Glutamatergic neuron (in vitro differentiated cells): ENCODE measurements at regions not wholly inside any gene's neighbourhood (a gene's known extent, or its start where the extent isn't known, plus 50 kb on each side); places are given as distances from the start of the nearest gene placed in this dataset.

Experiments
- DNase-seq: peaks from one replicate; pipeline ENCODE4 v3.0.0; 2022
- H3K27ac Mint-ChIP-seq: one replicate; pipeline ENCODE4 v1.8.0; 2020; ENCODE audit warnings: mild to moderate bottlenecking, mixed read lengths, inconsistent platforms; ENCODE audit not compliant: unreplicated experiment
- H3K27me3 Mint-ChIP-seq: one replicate; pipeline ENCODE4 v1.8.0; 2020; ENCODE audit warnings: mild to moderate bottlenecking, moderate library complexity, mixed read lengths, inconsistent platforms; ENCODE audit not compliant: unreplicated experiment
- H3K36me3 Mint-ChIP-seq: one replicate; pipeline ENCODE4 v1.8.0; 2020; ENCODE audit warnings: mild to moderate bottlenecking, mixed read lengths, inconsistent platforms; ENCODE audit not compliant: unreplicated experiment
- H3K4me1 Mint-ChIP-seq: one replicate; pipeline ENCODE4 v1.8.0; 2020; ENCODE audit warnings: mild to moderate bottlenecking, low read depth, mixed read lengths, inconsistent platforms; ENCODE audit not compliant: unreplicated experiment
- H3K4me3 Mint-ChIP-seq: one replicate; pipeline ENCODE4 v1.8.0; 2020; ENCODE audit warnings: mild to moderate bottlenecking, mixed read lengths, inconsistent platforms; ENCODE audit not compliant: unreplicated experiment
- H3K9me3 Mint-ChIP-seq: one replicate; pipeline ENCODE4 v1.8.0; 2020; ENCODE audit warnings: mild to moderate bottlenecking, moderate library complexity, mixed read lengths, inconsistent platforms; ENCODE audit not compliant: unreplicated experiment
- TF ChIP-seq, protein P1 (sequence below): fragments of 200-600 bp; sonication (generic); IDR thresholded peaks from one replicate; pipeline ENCODE4 v1.5.0; 2021; ENCODE audit not compliant: partially characterized antibody, unreplicated experiment

GRCh38 chr3:124569761-124570160 lies 160.5 kb upstream of the UMPS start:
- H3K4me1 Mint-ChIP-seq = peaks cover 15% of the 10 kb centered on the region
- peaks cover 1% of the 10 kb centered on the region for H3K9me3 Mint-ChIP-seq
- H3K27ac Mint-ChIP-seq = no peak overlapping the region

GRCh38 chr3:124570232-124570631 lies 160.0 kb upstream of the UMPS start:
- TF ChIP-seq, protein P1, sequence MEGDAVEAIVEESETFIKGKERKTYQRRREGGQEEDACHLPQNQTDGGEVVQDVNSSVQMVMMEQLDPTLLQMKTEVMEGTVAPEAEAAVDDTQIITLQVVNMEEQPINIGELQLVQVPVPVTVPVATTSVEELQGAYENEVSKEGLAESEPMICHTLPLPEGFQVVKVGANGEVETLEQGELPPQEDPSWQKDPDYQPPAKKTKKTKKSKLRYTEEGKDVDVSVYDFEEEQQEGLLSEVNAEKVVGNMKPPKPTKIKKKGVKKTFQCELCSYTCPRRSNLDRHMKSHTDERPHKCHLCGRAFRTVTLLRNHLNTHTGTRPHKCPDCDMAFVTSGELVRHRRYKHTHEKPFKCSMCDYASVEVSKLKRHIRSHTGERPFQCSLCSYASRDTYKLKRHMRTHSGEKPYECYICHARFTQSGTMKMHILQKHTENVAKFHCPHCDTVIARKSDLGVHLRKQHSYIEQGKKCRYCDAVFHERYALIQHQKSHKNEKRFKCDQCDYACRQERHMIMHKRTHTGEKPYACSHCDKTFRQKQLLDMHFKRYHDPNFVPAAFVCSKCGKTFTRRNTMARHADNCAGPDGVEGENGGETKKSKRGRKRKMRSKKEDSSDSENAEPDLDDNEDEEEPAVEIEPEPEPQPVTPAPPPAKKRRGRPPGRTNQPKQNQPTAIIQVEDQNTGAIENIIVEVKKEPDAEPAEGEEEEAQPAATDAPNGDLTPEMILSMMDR = no peak
- peaks cover 6% of the 10 kb centered on the region for H3K27me3 Mint-ChIP-seq
- no peak overlapping the region for H3K4me3 Mint-ChIP-seq
- H3K36me3 Mint-ChIP-seq = peaks cover 3% of the 10 kb centered on the region
- no peak for DNase-seq
- no peak overlapping the region for H3K27ac Mint-ChIP-seq
- peaks cover 10% of the 10 kb centered on the region for H3K4me1 Mint-ChIP-seq
- peaks cover 1% of the 10 kb centered on the region for H3K9me3 Mint-ChIP-seq

More at GRCh38 chr3:124569761-124570160, 160.5 kb upstream of the UMPS start:
- TF ChIP-seq, protein P1 = no peak
- H3K36me3 Mint-ChIP-seq = no peaks in the 10 kb centered on the region
- peaks cover 8% of the 10 kb centered on the region for H3K27me3 Mint-ChIP-seq
- H3K4me3 Mint-ChIP-seq = no peak overlapping the region
- DNase-seq = no peak

- H3K36me3 Mint-ChIP-seq = peaks cover 8% of the 10 kb centered on the region
- no peak overlapping the region for H3K4me3 Mint-ChIP-seq
- no peak overlapping the region for H3K27ac Mint-ChIP-seq
- DNase-seq = no peak
- TF ChIP-seq, protein P1 = no peak
- peaks cover 8% of the 10 kb centered on the region for H3K27me3 Mint-ChIP-seq
- H3K4me1 Mint-ChIP-seq = no peaks in the 10 kb centered on the region
- peaks cover 3% of the 10 kb centered on the region for H3K9me3 Mint-ChIP-seq
Measured at GRCh38 chr3:124572851-124573405, 157.3 kb upstream of the UMPS start.

DNA sequence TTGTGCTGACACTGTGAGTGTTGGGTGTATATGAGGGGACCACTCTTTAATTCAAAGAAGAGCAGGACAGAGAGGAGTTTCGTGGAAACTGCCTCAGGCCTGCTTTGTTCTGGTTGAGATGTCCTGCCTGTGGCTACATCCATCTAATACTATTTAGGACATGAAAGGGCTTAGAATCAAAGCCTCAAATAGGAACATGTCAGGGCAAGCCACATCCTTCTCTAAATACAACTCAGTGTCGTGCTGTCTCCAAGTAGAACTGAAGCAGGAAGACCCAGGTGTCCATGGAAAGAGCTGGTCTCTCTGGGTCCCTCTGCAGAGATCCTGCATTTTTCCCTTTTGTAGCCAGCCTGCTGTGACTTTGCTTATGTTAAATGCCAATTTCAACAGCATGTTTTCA lies 156.2 kb upstream of the UMPS start:
- no peak overlapping the region for H3K4me3 Mint-ChIP-seq
- TF ChIP-seq, protein P1 = no peak
- no peaks in the 10 kb centered on the region for H3K4me1 Mint-ChIP-seq
- no peak overlapping the region for H3K27ac Mint-ChIP-seq
- no peak for DNase-seq
- H3K27me3 Mint-ChIP-seq = peaks cover 4% of the 10 kb centered on the region
- peaks cover 2% of the 10 kb centered on the region for H3K9me3 Mint-ChIP-seq
- H3K36me3 Mint-ChIP-seq = peaks cover 11% of the 10 kb centered on the region

- H3K27ac Mint-ChIP-seq = no peak overlapping the region
- no peak overlapping the region for H3K4me3 Mint-ChIP-seq
- H3K27me3 Mint-ChIP-seq = peaks cover 2% of the 10 kb centered on the region
- no peak for DNase-seq
- H3K9me3 Mint-ChIP-seq = peaks cover 2% of the 10 kb centered on the region
- peaks cover 12% of the 10 kb centered on the region for H3K36me3 Mint-ChIP-seq
- TF ChIP-seq, protein P1 = no peak
- H3K4me1 Mint-ChIP-seq = no peaks in the 10 kb centered on the region
Measured at GRCh38 chr3:124576565-124577493, 153.4 kb upstream of the UMPS start.
